GM12878 (cell line): ENCODE measurements at regions not wholly inside any gene's neighbourhood (a gene's known extent, or its start where the extent isn't known, plus 50 kb on each side); places are given as distances from the start of the nearest gene placed in this dataset.

ENCODE experiments used
- ATAC-seq: fragments of 200-7000 bp; cut with Tn5 transposase; 3 replicates; pipeline ENCODE4 v1.9.1; 2020; ENCODE audit warnings: mild to moderate bottlenecking, moderate library complexity
- BruUV-seq: library from RNA; stranded (reverse); fragments of 400-500 nt; replicated peaks from 2 replicates; lab custom pipeline; 2021; lab: Mats Ljungman, UMichigan
- CTCF ChIA-PET: fragments of 300-600 bp; sonication (Branson Sonifier 250); formaldehyde crosslinking; extraction: SDS; loops from one replicate; lab custom pipeline; 2021; ENCODE audit warnings: inconsistent platforms; lab: Yijun Ruan, JAX
- POLR2A ChIA-PET: fragments of 350-600 bp; formaldehyde crosslinking; extraction: SDS; loops from one replicate; lab custom pipeline; 2021; ENCODE audit warnings: inconsistent platforms; lab: Charles Lee
- RAD21 ChIA-PET: fragments of 300-600 bp; sonication (Branson Sonifier 250); formaldehyde crosslinking; loops from one replicate; lab custom pipeline; 2023; ENCODE audit warnings: antibody characterized with exemption; ENCODE audit not compliant: unreplicated experiment; lab: Charles Lee
- SMC1A ChIA-PET: fragments of 300-600 bp; sonication (Branson Sonifier 250); formaldehyde crosslinking; loops from one replicate; lab custom pipeline; 2023; ENCODE audit not compliant: unreplicated experiment, uncharacterized antibody; lab: Charles Lee
- DNase-seq: peaks from one replicate; pipeline ENCODE4 v3.0.0-alpha.2; 2011; ENCODE audit warnings: low read depth, low spot score
- FAIRE-seq: peaks from 3 replicates; lab custom pipeline; 2011; peaks lifted over from hg19 to GRCh38; lab: Jason Lieb, UNC
- H2AFZ ChIP-seq: 2 replicates; pipeline ENCODE4 v1.6.0; 2011; ENCODE audit warnings: low read depth, low read length, control low read depth; ENCODE audit not compliant: control insufficient read depth
- H3K27ac ChIP-seq: 2 replicates; pipeline ENCODE4 v1.5.1; 2011; ENCODE audit warnings: control low read depth; ENCODE audit not compliant: control insufficient read depth, insufficient read depth
- H3K27me3 ChIP-seq, 2 experiments: replicated peaks in 1 of 2; 2 replicates each; pipeline versions ENCODE4 v1.6.0 to v1.6.1; 2011; ENCODE audit warnings: low read length in 1 of 2; ENCODE audit not compliant: control insufficient read depth in 2 of 2, insufficient read depth in 2 of 2
- H3K36me3 ChIP-seq, 2 experiments: 2 replicates each; pipeline ENCODE4 v1.5.1; 2011; ENCODE audit warnings: low read length in 1 of 2; ENCODE audit not compliant: control insufficient read depth in 2 of 2, insufficient read depth in 2 of 2
- H3K4me1 ChIP-seq: 2 replicates; pipeline ENCODE4 v1.6.1; 2011; ENCODE audit warnings: mild to moderate bottlenecking, low read length, moderate library complexity, mixed read lengths; ENCODE audit not compliant: control insufficient read depth, insufficient read depth
- H3K4me2 ChIP-seq: 2 replicates; pipeline ENCODE4 v1.6.0; 2011; ENCODE audit warnings: control low read depth; ENCODE audit not compliant: control insufficient read depth, insufficient read depth
- H3K4me3 ChIP-seq: fragments of 200-600 bp; sonication (generic); 2 replicates; pipeline ENCODE4 v1.5.1; 2016
- H3K79me2 ChIP-seq: 2 replicates; pipeline ENCODE4 v1.6.0; 2011; ENCODE audit warnings: low read length; ENCODE audit not compliant: control insufficient read depth, insufficient read depth
- H3K9ac ChIP-seq: 2 replicates; pipeline ENCODE4 v1.8.0; 2011; ENCODE audit warnings: low read length, control low read depth, mixed read lengths; ENCODE audit not compliant: control insufficient read depth, insufficient read depth
- H3K9me3 ChIP-seq: replicated peaks from 3 replicates; pipeline ENCODE4 v1.5.1; 2011; ENCODE audit warnings: mild to moderate bottlenecking, low read length; ENCODE audit not compliant: control insufficient read depth, insufficient read depth
- H4K20me1 ChIP-seq: 2 replicates; pipeline ENCODE4 v1.6.0; 2011; ENCODE audit not compliant: control insufficient read depth, insufficient read depth
- EGR1 ChIP-seq, 2 experiments: IDR thresholded peaks; 1 replicate in 1 of 2; 2 replicates in 1 of 2; pipeline ENCODE4 v1.6.1; 2011 to 2012; ENCODE audit warnings: low read depth in 2 of 2, low read length in 2 of 2, borderline replicate concordance in 1 of 2, mild to moderate bottlenecking in 1 of 2, moderate library complexity in 1 of 2
- EP300 ChIP-seq, 2 experiments: fragments of 150-350 bp in 1 of 2; IDR thresholded peaks; 2 replicates each; pipeline ENCODE4 v1.6.1; 2011 to 2012; ENCODE audit warnings: low read depth in 2 of 2, low read length in 2 of 2, borderline replicate concordance in 1 of 2, improper control_type of control experiment in 1 of 2, inconsistent platforms in 1 of 2; ENCODE audit not compliant: control insufficient read depth in 1 of 2
- FOS ChIP-seq: IDR thresholded peaks from 3 replicates; pipeline ENCODE4 v1.6.1; 2011; ENCODE audit warnings: borderline replicate concordance; ENCODE audit not compliant: insufficient read length; ENCODE audit errors: extremely low read depth
- GATAD2B ChIP-seq: fragments of 450-650 bp; conservative IDR thresholded peaks from 2 replicates; pipeline ENCODE4 v1.6.1; 2017; ENCODE audit warnings: low read depth, mild to moderate bottlenecking, moderate library complexity
- POLR2AphosphoS2 ChIP-seq: IDR thresholded peaks from 2 replicates; pipeline ENCODE4 v1.6.1; 2011; ENCODE audit warnings: low read depth, mild to moderate bottlenecking, low read length, improper control_type of control experiment, moderate library complexity
- RAD21 ChIP-seq: IDR thresholded peaks from 2 replicates; pipeline ENCODE4 v1.6.1; 2011; ENCODE audit warnings: mild to moderate bottlenecking, low read depth, low read length, moderate library complexity; ENCODE audit not compliant: insufficient read depth
- RELA ChIP-seq: fragments of 450-650 bp; IDR thresholded peaks from 2 replicates; pipeline ENCODE4 v1.8.0; 2014; ENCODE audit warnings: borderline replicate concordance; ENCODE audit not compliant: partially characterized antibody
- SREBF1 ChIP-seq: IDR thresholded peaks from 2 replicates; pipeline ENCODE4 v1.6.1; 2012; ENCODE audit warnings: mild to moderate bottlenecking, low read length
- YY1 ChIP-seq: IDR thresholded peaks from 2 replicates; pipeline ENCODE4 v1.6.1; 2011; ENCODE audit warnings: low read depth, mild to moderate bottlenecking, low read length
- ZNF217 ChIP-seq: fragments of 450-650 bp; IDR thresholded peaks from 2 replicates; pipeline ENCODE4 v1.6.1; 2017; ENCODE audit warnings: antibody characterized with exemption, mild to moderate bottlenecking
- WGBS: methylation state at CpG from one replicate; pipeline ENCODE4 v1.1.6; 2016; ENCODE audit warnings: low lambda C conversion rate; ENCODE audit not compliant: insufficient replicate concordance, insufficient coverage; ENCODE audit errors: missing lambda C conversion rate; 5-methylcytosine and 5-hydroxymethylcytosine counted together
- in situ Hi-C: fragments of 300-500 bp; cut with MboI; formaldehyde crosslinking; loops from 9 replicates; pipeline ENCODE4 v1.14.3; 2018; ENCODE audit warnings: mixed read lengths
- intact Hi-C: fragments of 100-400 bp; cut with micrococcal nuclease; formaldehyde crosslinking; loops from one replicate; pipeline ENCODE4 v1.14.2; 2022; ENCODE audit not compliant: unreplicated experiment
- TF ChIP-seq, protein P1 (sequence below): fragments of 450-650 bp; formaldehyde crosslinking; IDR thresholded peaks from 2 replicates; pipeline ENCODE4 v1.4.0; 2020; ENCODE audit warnings: mild to moderate bottlenecking, moderate library complexity
- TF ChIP-seq, protein P2 (sequence below): fragments of 450-650 bp; IDR thresholded peaks from 2 replicates; pipeline ENCODE4 v1.6.1; 2017; ENCODE audit warnings: low read depth, mild to moderate bottlenecking, moderate library complexity
- TF ChIP-seq, protein P3 (sequence below): IDR thresholded peaks from 2 replicates; pipeline ENCODE4 v1.6.1; 2011; ENCODE audit warnings: low read depth, mild to moderate bottlenecking, low read length, moderate library complexity, borderline replicate concordance; ENCODE audit errors: extremely low read depth

DNA sequence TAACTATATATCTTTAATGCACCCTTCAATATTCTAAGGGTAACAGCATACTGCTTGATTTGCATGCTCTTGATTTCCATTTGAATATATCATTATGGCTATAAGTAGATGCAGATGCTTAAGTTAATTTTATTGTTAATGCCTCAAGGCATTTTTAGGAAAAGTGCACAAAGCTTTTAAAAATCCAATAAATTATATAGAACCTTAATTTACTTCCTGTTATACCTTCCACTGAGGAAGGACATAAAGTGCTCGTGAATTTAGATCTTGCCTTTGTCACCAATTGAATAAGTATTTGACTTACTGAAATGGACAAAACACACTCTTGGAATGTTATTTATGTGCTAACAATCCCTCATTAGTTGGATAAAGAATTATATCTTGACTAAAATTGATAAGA lies 276.7 kb upstream of the CCDC54 start (continued):
- TF ChIP-seq, protein P1, sequence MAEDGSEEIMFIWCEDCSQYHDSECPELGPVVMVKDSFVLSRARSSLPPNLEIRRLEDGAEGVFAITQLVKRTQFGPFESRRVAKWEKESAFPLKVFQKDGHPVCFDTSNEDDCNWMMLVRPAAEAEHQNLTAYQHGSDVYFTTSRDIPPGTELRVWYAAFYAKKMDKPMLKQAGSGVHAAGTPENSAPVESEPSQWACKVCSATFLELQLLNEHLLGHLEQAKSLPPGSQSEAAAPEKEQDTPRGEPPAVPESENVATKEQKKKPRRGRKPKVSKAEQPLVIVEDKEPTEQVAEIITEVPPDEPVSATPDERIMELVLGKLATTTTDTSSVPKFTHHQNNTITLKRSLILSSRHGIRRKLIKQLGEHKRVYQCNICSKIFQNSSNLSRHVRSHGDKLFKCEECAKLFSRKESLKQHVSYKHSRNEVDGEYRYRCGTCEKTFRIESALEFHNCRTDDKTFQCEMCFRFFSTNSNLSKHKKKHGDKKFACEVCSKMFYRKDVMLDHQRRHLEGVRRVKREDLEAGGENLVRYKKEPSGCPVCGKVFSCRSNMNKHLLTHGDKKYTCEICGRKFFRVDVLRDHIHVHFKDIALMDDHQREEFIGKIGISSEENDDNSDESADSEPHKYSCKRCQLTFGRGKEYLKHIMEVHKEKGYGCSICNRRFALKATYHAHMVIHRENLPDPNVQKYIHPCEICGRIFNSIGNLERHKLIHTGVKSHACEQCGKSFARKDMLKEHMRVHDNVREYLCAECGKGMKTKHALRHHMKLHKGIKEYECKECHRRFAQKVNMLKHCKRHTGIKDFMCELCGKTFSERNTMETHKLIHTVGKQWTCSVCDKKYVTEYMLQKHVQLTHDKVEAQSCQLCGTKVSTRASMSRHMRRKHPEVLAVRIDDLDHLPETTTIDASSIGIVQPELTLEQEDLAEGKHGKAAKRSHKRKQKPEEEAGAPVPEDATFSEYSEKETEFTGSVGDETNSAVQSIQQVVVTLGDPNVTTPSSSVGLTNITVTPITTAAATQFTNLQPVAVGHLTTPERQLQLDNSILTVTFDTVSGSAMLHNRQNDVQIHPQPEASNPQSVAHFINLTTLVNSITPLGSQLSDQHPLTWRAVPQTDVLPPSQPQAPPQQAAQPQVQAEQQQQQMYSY (CRISPR knock-in tag) = no peak
- TF ChIP-seq GATAD2B = no peak
- TF ChIP-seq EP300 (IDR thresholded peaks at IDR 0.05; ENCODE audit: borderline replicate concordance in 1 of 2, control insufficient read depth in 1 of 2, low read depth in 2 of 2, low read length in 2 of 2) = no peak

DNA sequence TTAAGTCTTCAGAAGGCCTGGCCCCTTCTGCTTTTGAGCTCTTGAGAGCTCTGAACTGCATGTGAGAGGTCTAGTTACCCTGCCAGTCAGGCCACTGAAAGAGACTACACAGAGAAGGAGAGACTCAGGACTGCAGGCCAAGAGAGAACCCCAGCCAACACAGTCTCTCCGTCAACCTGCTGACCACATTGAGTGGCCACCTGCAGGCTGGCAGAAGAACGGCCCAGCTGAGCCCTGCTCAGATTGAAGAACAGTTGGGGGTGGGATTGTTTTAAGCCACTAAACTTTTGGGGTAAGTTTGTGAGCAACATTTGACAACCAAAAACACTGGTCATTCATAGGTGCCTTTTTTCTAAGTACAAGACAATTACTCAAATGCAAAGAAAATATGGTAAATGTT lies 273.5 kb upstream of the CCDC54 start:
- Histone ChIP-seq H3K4me1 (no peaks in the 10 kb centered on the region), H3K27me3 (no peaks in the 10 kb centered on the region), H2AFZ (no peak overlapping the region), H3K9ac (no peak overlapping the region), H4K20me1 (no peaks in the 10 kb centered on the region), H3K27ac (no peak overlapping the region), H3K4me2 (no peak overlapping the region), H3K79me2 (no peaks in the 10 kb centered on the region), H3K36me3 (no peaks in the 10 kb centered on the region), H3K9me3 (no peaks in the 10 kb centered on the region), H3K4me3 (no peak overlapping the region)
- 44% methylated on average over 2 of the region's 2 CpGs for WGBS
- in situ Hi-C loops = no loop called here
- ChIA-PET SMC1A (interaction anchor here (1.1 to 1.2 kb wide), 2 partner anchors 11 to 23 kb away, joined by 4 to 5 read pairs; no protein-coding TSS in a partner anchor), CTCF (no interaction called here), POLR2A (interaction anchor here (0.6 kb wide), 2 partner anchors 195 to 907 kb away, joined by 4 to 5 read pairs; no protein-coding TSS in a partner anchor), RAD21 (no interaction called here)
- ATAC-seq (no peak), FAIRE-seq (no peak), DNase-seq (no peak)
- no TSS peak for BruUV-seq
- TF ChIP-seq SREBF1 (no peak), POLR2AphosphoS2 (no peak), RAD21 (no peak), YY1 (no peak), ZNF217 (no peak), FOS (no peak), EGR1 (IDR thresholded peaks at IDR 0.05; ENCODE audit: borderline replicate concordance in 1 of 2, low read depth in 2 of 2, low read length in 2 of 2) (no peak), RELA (no peak)
- TF ChIP-seq, protein P2, sequence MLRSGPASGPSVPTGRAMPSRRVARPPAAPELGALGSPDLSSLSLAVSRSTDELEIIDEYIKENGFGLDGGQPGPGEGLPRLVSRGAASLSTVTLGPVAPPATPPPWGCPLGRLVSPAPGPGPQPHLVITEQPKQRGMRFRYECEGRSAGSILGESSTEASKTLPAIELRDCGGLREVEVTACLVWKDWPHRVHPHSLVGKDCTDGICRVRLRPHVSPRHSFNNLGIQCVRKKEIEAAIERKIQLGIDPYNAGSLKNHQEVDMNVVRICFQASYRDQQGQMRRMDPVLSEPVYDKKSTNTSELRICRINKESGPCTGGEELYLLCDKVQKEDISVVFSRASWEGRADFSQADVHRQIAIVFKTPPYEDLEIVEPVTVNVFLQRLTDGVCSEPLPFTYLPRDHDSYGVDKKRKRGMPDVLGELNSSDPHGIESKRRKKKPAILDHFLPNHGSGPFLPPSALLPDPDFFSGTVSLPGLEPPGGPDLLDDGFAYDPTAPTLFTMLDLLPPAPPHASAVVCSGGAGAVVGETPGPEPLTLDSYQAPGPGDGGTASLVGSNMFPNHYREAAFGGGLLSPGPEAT = no peak
- TF ChIP-seq, protein P3, sequence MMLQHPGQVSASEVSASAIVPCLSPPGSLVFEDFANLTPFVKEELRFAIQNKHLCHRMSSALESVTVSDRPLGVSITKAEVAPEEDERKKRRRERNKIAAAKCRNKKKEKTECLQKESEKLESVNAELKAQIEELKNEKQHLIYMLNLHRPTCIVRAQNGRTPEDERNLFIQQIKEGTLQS = no peak
- intact Hi-C loops = no loop called here
